ENCODE measurements at regions not wholly inside any gene's neighbourhood (a gene's known extent, or its start where the extent isn't known, plus 50 kb on each side); places are given as distances from the start of the nearest gene placed in this dataset.

GRCh38 chr4:175499735-175500352 is 312.2 kb downstream of the GPM6A start:
- Mint-ChIP-seq H3K27me3 (ENCODE audit: insufficient read depth) (no peaks in the 10 kb centered on the region), H3K4me1 (no peaks in the 10 kb centered on the region), H3K9me3 (no peaks in the 10 kb centered on the region), H3K4me3 (no peak overlapping the region), H3K36me3 (ENCODE audit: low read depth) (no peaks in the 10 kb centered on the region), H3K27ac (no peak overlapping the region)
- Histone ChIP-seq H3K4me3 (ENCODE audit: low read length) (no peak overlapping the region), H3K27me3 (ENCODE audit: control insufficient read depth, insufficient read depth, low read length, poor library complexity, severe bottlenecking) (no peaks in the 10 kb centered on the region), H3K36me3 (ENCODE audit: control insufficient read depth, insufficient read depth, low read length) (no peaks in the 10 kb centered on the region), H3K4me1 (ENCODE audit: control insufficient read depth, insufficient read depth, low read length) (no peaks in the 10 kb centered on the region), H3K27ac (ENCODE audit: low read depth, low read length) (no peak overlapping the region), H3K9ac (ENCODE audit: extremely low read depth, low read length, poor library complexity, severe bottlenecking) (no peak overlapping the region), H3K9me3 (ENCODE audit: control insufficient read depth, low read length) (no peaks in the 10 kb centered on the region)
- WGBS, 2 experiments (ENCODE audit: insufficient coverage in 1 of 2, insufficient read length in 1 of 2) = 94% methylated on average over 5 of the region's 5 CpGs; no CpG with 5 or more reads in 1 of the 2 experiments
- no peak for DNase-seq
- TF ChIP-seq CTCF (conservative IDR thresholded peaks at IDR 0.05) = no peak

GRCh38 chr4:175504318-175504717 is 307.7 kb downstream of the GPM6A start:
- Histone ChIP-seq H3K4me1 (ENCODE audit: control insufficient read depth, insufficient read depth, low read length) (no peaks in the 10 kb centered on the region), H3K36me3 (ENCODE audit: control insufficient read depth, insufficient read depth, low read length) (no peaks in the 10 kb centered on the region), H3K9ac (ENCODE audit: extremely low read depth, low read length, poor library complexity, severe bottlenecking) (no peak overlapping the region), H3K27ac (ENCODE audit: low read depth, low read length) (no peak overlapping the region), H3K27me3 (ENCODE audit: control insufficient read depth, insufficient read depth, low read length, poor library complexity, severe bottlenecking) (no peaks in the 10 kb centered on the region), H3K9me3 (ENCODE audit: control insufficient read depth, low read length) (no peaks in the 10 kb centered on the region), H3K4me3 (ENCODE audit: low read length) (no peak overlapping the region)
- Mint-ChIP-seq H3K36me3 (ENCODE audit: low read depth) (no peaks in the 10 kb centered on the region), H3K9me3 (no peaks in the 10 kb centered on the region), H3K4me1 (no peaks in the 10 kb centered on the region), H3K27me3 (ENCODE audit: insufficient read depth) (no peaks in the 10 kb centered on the region), H3K27ac (no peak overlapping the region), H3K4me3 (no peak overlapping the region)
- no peak for TF ChIP-seq CTCF (conservative IDR thresholded peaks at IDR 0.05)
- no peak for DNase-seq

GRCh38 chr4:175509320-175509719 is 302.7 kb downstream of the GPM6A start:
- Histone ChIP-seq H3K36me3 (ENCODE audit: control insufficient read depth, insufficient read depth, low read length) (no peaks in the 10 kb centered on the region), H3K27ac (ENCODE audit: low read depth, low read length) (no peak overlapping the region), H3K27me3 (ENCODE audit: control insufficient read depth, insufficient read depth, low read length, poor library complexity, severe bottlenecking) (no peaks in the 10 kb centered on the region), H3K9ac (ENCODE audit: extremely low read depth, low read length, poor library complexity, severe bottlenecking) (no peak overlapping the region), H3K4me1 (ENCODE audit: control insufficient read depth, insufficient read depth, low read length) (no peaks in the 10 kb centered on the region), H3K9me3 (ENCODE audit: control insufficient read depth, low read length) (no peaks in the 10 kb centered on the region), H3K4me3 (ENCODE audit: low read length) (no peak overlapping the region)
- WGBS, 2 experiments (ENCODE audit: insufficient coverage in 1 of 2, insufficient read length in 1 of 2) = 71% methylated on average over 2 of the region's 2 CpGs; no CpG with 5 or more reads in 1 of the 2 experiments
- DNase-seq = peak; percentile 68
- H3K36me3 Mint-ChIP-seq (ENCODE audit: low read depth) = no peaks in the 10 kb centered on the region
- TF ChIP-seq CTCF (conservative IDR thresholded peaks at IDR 0.05) = peak; percentile 71
- H3K4me3 Mint-ChIP-seq = no peak overlapping the region
- no peaks in the 10 kb centered on the region for H3K4me1 Mint-ChIP-seq
- no peaks in the 10 kb centered on the region for H3K27me3 Mint-ChIP-seq (ENCODE audit: insufficient read depth)
- no peaks in the 10 kb centered on the region for H3K9me3 Mint-ChIP-seq
- H3K27ac Mint-ChIP-seq = no peak overlapping the region

All from endodermal cell (in vitro differentiated cells).